ENCODE measurements at regions not wholly inside any gene's neighbourhood (a gene's known extent, or its start where the extent isn't known, plus 50 kb on each side); places are given as distances from the start of the nearest gene placed in this dataset.

DNA sequence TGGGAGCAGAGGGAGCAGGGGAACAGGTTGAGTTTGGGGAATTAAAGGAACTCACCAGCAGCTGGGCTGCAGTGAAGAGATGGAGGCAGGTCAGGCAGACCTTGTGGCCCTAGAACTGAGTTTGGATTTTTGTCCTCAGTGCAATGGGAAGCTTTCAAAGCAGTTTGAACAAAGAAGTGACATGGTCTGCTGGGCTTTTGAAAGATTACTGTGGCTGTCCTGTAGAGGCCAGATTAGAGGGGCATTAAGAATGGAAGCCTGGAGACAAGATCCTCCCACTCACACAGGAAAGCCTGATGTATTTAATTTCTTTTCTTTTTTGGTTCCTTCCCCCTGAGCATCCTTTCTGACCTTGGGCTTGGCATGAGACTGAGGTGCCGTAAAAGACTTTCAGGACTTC is 118.1 kb upstream of the LHCGR start:
- no peaks in the 10 kb centered on the region for H3K4me1 ChIP-seq
- H3K4me3 ChIP-seq = no peak overlapping the region
- no peaks in the 10 kb centered on the region for H3K9me3 ChIP-seq
- 71 to 100% (median 82%) methylated on average over 1 of the region's 1 CpG for WGBS, 5 donors
- H3K27me3 ChIP-seq = no peaks in the 10 kb centered on the region
- TF ChIP-seq POLR2AphosphoS5 (IDR thresholded peaks at IDR 0.05) = no peak
- no peak for TF ChIP-seq CTCF (IDR thresholded peaks at IDR 0.05)
- no peak for TF ChIP-seq EP300 (IDR thresholded peaks at IDR 0.05)
- TF ChIP-seq POLR2A (IDR thresholded peaks at IDR 0.05) = no peak
- no peaks in the 10 kb centered on the region for H3K36me3 ChIP-seq
- H3K27ac ChIP-seq = no peak overlapping the region
- no peak for DNase-seq
- intact Hi-C loops (cut with DNase I; ENCODE audit: low total_unique reads) = no loop called here

GRCh38 chr2:48870942-48871341 is 115.4 kb upstream of the LHCGR start:
- H3K4me3 ChIP-seq = no peak overlapping the region
- H3K27me3 ChIP-seq = no peaks in the 10 kb centered on the region
- WGBS, 5 donors = 47 to 64% (median 60%) methylated on average over 4 of the region's 4 CpGs
- no peaks in the 10 kb centered on the region for H3K9me3 ChIP-seq
- no peaks in the 10 kb centered on the region for H3K4me1 ChIP-seq
- no peak for TF ChIP-seq POLR2A (IDR thresholded peaks at IDR 0.05)
- no peak for TF ChIP-seq EP300 (IDR thresholded peaks at IDR 0.05)
- TF ChIP-seq CTCF (IDR thresholded peaks at IDR 0.05) = no peak
- no peak for TF ChIP-seq POLR2AphosphoS5 (IDR thresholded peaks at IDR 0.05)
- H3K36me3 ChIP-seq = no peaks in the 10 kb centered on the region
- no peak for DNase-seq
- H3K27ac ChIP-seq = no peak overlapping the region
- intact Hi-C loops (cut with DNase I; ENCODE audit: low total_unique reads) = no loop called here

GRCh38 chr2:48870503-48870902 is 115.0 kb upstream of the LHCGR start:
- DNase-seq = peak in 1 of 2 donors; percentile 41
- H3K36me3 ChIP-seq = no peaks in the 10 kb centered on the region
- H3K27ac ChIP-seq = no peak overlapping the region
- TF ChIP-seq POLR2AphosphoS5 (IDR thresholded peaks at IDR 0.05) = no peak
- TF ChIP-seq EP300 (IDR thresholded peaks at IDR 0.05) = no peak
- TF ChIP-seq POLR2A (IDR thresholded peaks at IDR 0.05) = no peak
- TF ChIP-seq CTCF (IDR thresholded peaks at IDR 0.05) = no peak
- H3K27me3 ChIP-seq = no peaks in the 10 kb centered on the region
- intact Hi-C loops (cut with DNase I; ENCODE audit: low total_unique reads) = no loop called here
- 46 to 62% (median 57%) methylated on average over 2 of the region's 2 CpGs for WGBS, 5 donors
- no peaks in the 10 kb centered on the region for H3K9me3 ChIP-seq
- no peaks in the 10 kb centered on the region for H3K4me1 ChIP-seq
- H3K4me3 ChIP-seq = no peak overlapping the region

- DNase-seq = no peak
- Histone ChIP-seq H3K27me3 (no peaks in the 10 kb centered on the region), H3K4me3 (no peak overlapping the region), H3K36me3 (no peaks in the 10 kb centered on the region), H3K9me3 (no peaks in the 10 kb centered on the region), H3K4me1 (no peaks in the 10 kb centered on the region), H3K27ac (no peak overlapping the region)
- TF ChIP-seq CTCF (IDR thresholded peaks at IDR 0.05) (no peak), EP300 (IDR thresholded peaks at IDR 0.05) (no peak), POLR2AphosphoS5 (IDR thresholded peaks at IDR 0.05) (no peak), POLR2A (IDR thresholded peaks at IDR 0.05) (no peak)
- WGBS, 5 donors = 25 to 44% (median 37%) methylated on average over 2 of the region's 2 CpGs
- intact Hi-C loops (cut with DNase I; ENCODE audit: low total_unique reads) = no loop called here
Observed at GRCh38 chr2:48865704-48866103, 110.2 kb upstream of the LHCGR start.

All from stomach (tissue), 8 donors.